ENCODE measurements at regions not wholly inside any gene's neighbourhood (a gene's known extent, or its start where the extent isn't known, plus 50 kb on each side); places are given as distances from the start of the nearest gene placed in this dataset.

DNA sequence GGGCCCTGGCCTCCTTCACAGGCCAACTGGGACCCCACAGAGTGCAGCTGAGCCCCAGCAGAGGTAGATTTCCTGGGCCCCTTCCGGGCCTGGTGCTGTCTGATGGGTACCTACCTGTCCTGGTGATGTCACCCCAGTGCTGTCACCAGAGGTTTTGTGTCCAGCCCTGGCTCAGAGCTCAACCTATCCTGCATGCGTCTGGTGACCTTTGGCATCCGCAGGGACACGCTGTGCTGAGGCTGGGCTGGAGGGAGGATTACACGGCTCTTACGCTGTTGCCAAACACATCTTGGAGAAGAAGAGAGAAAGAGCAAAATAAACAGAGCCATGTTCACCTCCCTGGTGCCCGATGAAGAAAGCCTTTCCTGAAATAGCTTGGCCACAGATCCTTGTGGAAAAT is 70.6 kb upstream of the MED9 start (continued):
- TF ChIP-seq, protein P1, sequence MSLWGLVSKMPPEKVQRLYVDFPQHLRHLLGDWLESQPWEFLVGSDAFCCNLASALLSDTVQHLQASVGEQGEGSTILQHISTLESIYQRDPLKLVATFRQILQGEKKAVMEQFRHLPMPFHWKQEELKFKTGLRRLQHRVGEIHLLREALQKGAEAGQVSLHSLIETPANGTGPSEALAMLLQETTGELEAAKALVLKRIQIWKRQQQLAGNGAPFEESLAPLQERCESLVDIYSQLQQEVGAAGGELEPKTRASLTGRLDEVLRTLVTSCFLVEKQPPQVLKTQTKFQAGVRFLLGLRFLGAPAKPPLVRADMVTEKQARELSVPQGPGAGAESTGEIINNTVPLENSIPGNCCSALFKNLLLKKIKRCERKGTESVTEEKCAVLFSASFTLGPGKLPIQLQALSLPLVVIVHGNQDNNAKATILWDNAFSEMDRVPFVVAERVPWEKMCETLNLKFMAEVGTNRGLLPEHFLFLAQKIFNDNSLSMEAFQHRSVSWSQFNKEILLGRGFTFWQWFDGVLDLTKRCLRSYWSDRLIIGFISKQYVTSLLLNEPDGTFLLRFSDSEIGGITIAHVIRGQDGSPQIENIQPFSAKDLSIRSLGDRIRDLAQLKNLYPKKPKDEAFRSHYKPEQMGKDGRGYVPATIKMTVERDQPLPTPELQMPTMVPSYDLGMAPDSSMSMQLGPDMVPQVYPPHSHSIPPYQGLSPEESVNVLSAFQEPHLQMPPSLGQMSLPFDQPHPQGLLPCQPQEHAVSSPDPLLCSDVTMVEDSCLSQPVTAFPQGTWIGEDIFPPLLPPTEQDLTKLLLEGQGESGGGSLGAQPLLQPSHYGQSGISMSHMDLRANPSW (CRISPR knock-in tag; IDR thresholded peaks at IDR 0.05; ENCODE audit: borderline replicate concordance) = no peak
- TF ChIP-seq CEBPZ (IDR thresholded peaks at IDR 0.05; ENCODE audit: low read length) (no peak), SRY (CRISPR knock-in tag; IDR thresholded peaks at IDR 0.05) (no peak), RARG (CRISPR knock-in tag; IDR thresholded peaks at IDR 0.05; ENCODE audit: low read depth) (no peak), CAMTA2 (CRISPR knock-in tag; IDR thresholded peaks at IDR 0.05; ENCODE audit: borderline replicate concordance) (no peak), FOXC1 (CRISPR knock-in tag; IDR thresholded peaks at IDR 0.05; ENCODE audit: borderline replicate concordance) (no peak), ISX (CRISPR knock-in tag; conservative IDR thresholded peaks at IDR 0.05) (no peak), ZFP82 (CRISPR knock-in tag; IDR thresholded peaks at IDR 0.05; ENCODE audit: borderline replicate concordance) (no peak), NFYC (CRISPR knock-in tag; IDR thresholded peaks at IDR 0.05) (no peak), MATR3 (CRISPR knock-in tag; IDR thresholded peaks at IDR 0.05) (no peak), ZNF547 (CRISPR knock-in tag; IDR thresholded peaks at IDR 0.05) (no peak), ZNF841 (CRISPR knock-in tag; IDR thresholded peaks at IDR 0.05; ENCODE audit: borderline replicate concordance) (no peak), JUN (CRISPR knock-in tag; IDR thresholded peaks at IDR 0.05) (peak; percentile 79), ZBTB20 (CRISPR knock-in tag; IDR thresholded peaks at IDR 0.05; ENCODE audit: borderline replicate concordance, low read depth) (no peak), ZSCAN29 (CRISPR knock-in tag; conservative IDR thresholded peaks at IDR 0.05) (0 out of 2 replicates have a peak, but pooled peaks have one; percentile 41), RXRB (CRISPR knock-in tag; IDR thresholded peaks at IDR 0.05; ENCODE audit: borderline replicate concordance) (peak; percentile 43; the same call in 1 of the 2 replicates), RAD51 (IDR thresholded peaks at IDR 0.05; ENCODE audit: borderline replicate concordance) (no peak), PTBP1 (IDR thresholded peaks at IDR 0.05; ENCODE audit: low read depth, low read length, poor library complexity, severe bottlenecking) (no peak)
- TF ChIP-seq, protein P2, sequence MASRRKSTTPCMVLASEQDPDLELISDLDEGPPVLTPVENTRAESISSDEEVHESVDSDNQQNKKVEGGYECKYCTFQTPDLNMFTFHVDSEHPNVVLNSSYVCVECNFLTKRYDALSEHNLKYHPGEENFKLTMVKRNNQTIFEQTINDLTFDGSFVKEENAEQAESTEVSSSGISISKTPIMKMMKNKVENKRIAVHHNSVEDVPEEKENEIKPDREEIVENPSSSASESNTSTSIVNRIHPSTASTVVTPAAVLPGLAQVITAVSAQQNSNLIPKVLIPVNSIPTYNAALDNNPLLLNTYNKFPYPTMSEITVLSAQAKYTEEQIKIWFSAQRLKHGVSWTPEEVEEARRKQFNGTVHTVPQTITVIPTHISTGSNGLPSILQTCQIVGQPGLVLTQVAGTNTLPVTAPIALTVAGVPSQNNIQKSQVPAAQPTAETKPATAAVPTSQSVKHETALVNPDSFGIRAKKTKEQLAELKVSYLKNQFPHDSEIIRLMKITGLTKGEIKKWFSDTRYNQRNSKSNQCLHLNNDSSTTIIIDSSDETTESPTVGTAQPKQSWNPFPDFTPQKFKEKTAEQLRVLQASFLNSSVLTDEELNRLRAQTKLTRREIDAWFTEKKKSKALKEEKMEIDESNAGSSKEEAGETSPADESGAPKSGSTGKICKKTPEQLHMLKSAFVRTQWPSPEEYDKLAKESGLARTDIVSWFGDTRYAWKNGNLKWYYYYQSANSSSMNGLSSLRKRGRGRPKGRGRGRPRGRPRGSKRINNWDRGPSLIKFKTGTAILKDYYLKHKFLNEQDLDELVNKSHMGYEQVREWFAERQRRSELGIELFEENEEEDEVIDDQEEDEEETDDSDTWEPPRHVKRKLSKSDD (CRISPR knock-in tag; IDR thresholded peaks at IDR 0.05; ENCODE audit: low read depth) = no peak
- TF ChIP-seq, protein P3, sequence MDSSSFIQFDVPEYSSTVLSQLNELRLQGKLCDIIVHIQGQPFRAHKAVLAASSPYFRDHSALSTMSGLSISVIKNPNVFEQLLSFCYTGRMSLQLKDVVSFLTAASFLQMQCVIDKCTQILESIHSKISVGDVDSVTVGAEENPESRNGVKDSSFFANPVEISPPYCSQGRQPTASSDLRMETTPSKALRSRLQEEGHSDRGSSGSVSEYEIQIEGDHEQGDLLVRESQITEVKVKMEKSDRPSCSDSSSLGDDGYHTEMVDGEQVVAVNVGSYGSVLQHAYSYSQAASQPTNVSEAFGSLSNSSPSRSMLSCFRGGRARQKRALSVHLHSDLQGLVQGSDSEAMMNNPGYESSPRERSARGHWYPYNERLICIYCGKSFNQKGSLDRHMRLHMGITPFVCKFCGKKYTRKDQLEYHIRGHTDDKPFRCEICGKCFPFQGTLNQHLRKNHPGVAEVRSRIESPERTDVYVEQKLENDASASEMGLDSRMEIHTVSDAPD (CRISPR knock-in tag; IDR thresholded peaks at IDR 0.05) = peak; percentile 72; the same call in 1 of the 2 replicates
